HG03159 (cell line): ENCODE measurements at regions not wholly inside any gene's neighbourhood (a gene's known extent, or its start where the extent isn't known, plus 50 kb on each side); places are given as distances from the start of the nearest gene placed in this dataset.
"Not testable (repeated sequence)": the region's sequence is repeated elsewhere in the genome, so short reads cannot be mapped to it uniquely, and the experiment has no call there.

Experiments used
- ATAC-seq: cut with Tn5 transposase; IDR thresholded peaks from one replicate; pipeline ENCODE4 v1.9.1; 2021; ENCODE audit warnings: mild to moderate bottlenecking, moderate library complexity; ENCODE audit not compliant: unreplicated experiment

DNA sequence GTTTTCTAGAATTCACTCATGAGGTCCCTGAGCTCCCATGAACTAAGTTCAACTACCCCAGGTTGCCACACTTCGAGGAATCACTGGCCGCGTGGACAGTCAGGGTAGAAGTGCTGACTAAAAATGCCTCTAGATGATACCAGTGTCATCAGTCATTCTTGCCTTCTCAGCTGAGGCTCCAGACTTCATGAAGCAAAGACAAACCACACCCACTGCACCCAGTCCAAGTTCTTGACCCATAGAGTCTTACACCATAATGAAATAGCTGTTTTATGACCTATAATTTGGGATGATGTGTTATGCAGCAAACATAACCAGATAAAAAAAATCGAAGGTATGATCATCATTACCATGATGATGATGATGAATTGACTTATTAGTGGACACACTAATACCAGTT is 632.9 kb upstream of the TLE4 start:
- ATAC-seq, result no peak

DNA sequence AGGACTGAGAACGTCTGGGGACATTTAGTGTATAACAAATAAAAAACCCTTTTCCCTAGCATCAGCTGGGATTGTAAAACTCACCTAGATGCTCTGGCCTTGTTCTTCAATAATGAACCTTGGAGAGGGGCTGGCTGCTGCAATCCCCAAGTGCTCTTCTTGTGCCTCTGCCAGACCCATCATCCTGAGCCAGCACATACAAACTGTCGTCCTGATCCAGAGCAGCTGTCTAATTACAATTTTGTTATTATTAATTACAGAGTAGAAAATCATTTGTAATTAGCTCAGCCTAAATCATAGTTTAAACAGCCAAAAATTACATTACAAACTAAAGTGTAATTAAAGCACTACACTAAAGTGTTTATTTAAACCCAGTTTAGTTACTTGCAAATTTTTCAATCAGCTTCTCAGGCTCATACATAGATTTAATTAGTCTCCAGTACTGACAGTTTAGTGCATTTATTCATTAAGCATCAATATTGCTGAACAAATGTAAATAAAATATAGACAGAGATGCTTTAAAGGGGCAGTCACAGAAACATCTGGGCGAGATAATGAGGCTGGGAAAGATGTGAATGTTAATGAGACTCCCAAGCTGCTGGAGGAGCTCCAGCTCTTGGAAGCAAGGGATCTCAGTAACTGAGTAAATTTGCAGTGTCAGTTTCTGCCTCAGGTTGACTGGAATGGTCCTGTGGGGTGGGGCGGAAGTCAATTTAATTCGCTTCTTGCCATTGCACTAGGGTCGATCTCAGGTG is 632.3 kb upstream of the TLE4 start:
- no peak for ATAC-seq

DNA sequence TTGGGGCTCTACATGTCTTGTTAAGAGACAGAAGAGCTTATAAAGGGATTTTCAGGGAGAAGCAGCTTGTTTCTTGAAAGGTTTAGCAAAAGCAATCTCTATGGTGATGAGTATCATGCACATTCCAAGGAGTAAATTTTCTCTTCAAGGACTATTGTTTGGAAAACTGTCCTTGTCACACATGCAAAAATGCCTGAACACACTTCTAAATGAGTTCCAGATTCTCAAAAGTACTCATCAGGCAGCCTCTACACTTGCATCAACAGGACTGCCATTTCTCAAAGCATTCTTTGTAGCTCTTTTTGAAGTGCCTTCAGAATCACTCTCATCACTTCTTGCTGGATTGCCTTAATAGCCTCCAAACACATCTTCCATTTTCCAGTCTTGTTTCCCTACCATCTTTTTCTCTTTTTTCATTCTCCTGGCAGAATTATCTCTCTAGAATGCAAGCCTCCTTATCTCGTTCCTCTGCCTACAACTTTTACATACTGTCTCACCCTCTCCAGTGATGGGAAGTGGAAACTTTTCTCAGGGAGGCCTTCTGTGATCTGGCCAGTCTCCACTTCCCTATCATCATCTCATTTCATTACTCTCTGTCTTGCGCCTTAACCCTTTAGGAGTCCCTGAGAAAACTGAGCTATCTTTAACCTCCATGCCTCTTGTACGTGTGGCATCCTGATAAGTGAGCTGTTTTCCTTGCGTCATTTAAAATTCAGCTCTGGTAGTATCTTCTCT is 631.5 kb upstream of the TLE4 start:
- ATAC-seq, result no peak

DNA sequence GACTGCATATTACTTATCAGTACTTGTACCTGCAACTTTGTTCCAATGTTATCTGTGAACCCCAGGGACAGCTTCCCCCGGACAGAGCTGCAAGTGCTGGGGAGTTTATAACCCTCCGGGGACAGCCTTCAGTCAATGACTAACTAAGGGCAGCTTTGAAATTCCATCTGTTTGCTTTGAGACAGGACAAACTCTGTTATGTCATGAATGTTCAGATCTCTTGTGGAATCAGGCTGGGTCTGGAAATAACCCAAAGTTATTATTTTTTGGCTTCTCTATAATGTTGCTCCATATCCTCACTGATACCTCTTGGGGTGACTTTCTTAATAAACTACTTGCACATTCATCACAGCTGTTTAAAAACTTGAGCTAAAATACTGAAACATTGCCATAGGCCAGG is 617.5 kb upstream of the TLE4 start:
- no peak for ATAC-seq

- ATAC-seq, result no peak
Measured at GRCh38 chr9:78958892-78959291, 612.9 kb upstream of the TLE4 start.

GRCh38 chr9:78962156-78962555 is 609.6 kb upstream of the TLE4 start:
- ATAC-seq, result no peak

GRCh38 chr9:78963911-78964310 is 607.9 kb upstream of the TLE4 start:
- no peak for ATAC-seq

GRCh38 chr9:78967596-78968217 is 604.1 kb upstream of the TLE4 start:
- no peak for ATAC-seq

GRCh38 chr9:78970375-78970774 is 601.4 kb upstream of the TLE4 start:
- no peak for ATAC-seq

- no peak for ATAC-seq
Measured at GRCh38 chr9:78971540-78971939, 600.2 kb upstream of the TLE4 start.

DNA sequence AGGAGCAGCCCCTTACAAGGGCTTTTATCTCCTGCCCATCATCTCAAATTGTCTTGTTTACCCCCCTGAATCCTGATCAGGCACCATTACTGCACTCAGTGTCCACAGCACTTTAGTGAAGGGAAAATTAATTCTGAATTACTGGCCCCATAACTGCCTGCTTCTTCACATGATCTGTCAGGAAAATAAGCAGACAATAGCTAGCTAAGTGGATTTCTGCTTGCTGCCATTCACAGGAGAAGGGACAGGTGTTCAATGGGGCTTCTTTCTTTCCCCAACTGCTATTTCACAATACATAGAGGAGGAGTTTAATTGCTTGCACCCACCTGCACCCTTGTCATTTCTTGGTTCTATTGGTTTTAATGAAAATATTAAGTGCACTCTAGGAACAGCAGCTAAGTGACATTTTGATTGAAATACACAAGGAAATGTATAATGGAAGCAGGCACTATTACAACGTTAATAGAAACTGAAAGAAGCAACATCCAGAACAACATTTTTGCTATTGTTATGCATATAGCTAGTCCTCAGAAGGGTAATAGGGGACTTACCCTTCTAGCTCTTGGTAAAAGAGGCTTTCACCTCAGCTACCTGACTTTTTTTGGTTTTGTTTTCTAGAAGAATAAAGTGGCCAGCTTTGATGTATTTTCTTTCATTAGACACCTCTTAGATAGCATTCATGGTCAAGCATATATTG is 599.3 kb upstream of the TLE4 start:
- ATAC-seq, result peak; percentile 62

DNA sequence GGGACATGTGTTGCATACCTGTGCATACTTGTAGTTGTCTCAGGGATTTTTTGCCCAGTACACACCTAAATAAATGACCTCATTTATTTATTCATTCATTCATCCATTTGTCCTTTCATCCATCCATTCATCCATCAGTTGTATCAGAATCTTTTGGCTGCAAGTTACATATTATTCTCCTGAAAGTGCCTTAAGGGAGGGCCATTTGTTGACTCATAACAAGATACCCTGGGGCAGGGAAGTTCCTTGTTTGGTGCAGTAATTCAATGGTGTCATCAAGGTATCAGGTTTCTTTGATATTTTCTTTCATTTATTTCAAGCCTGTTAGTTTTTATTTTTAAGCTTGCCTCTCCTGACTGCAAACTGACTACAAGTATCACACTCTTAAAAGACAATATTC is 597.9 kb upstream of the TLE4 start:
- no peak for ATAC-seq

DNA sequence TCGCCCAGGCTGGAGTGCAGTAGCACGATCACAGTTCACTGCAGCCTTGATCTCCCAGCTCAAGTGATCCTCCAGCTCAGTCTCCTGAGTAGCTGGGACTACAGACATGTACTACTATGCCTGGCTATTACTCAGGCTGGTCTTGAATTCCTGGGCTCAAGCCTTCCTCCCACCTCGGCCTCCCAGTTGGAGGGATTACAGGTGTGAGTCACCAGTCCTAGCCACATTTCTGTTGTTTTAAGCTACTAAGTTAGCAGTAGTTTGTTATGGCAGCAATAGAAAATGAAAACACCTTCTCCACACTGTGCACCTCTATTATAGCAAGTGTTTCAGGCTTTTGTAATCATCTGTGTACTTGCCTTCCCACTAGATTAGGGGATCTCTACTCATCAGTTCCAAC is 588.9 kb upstream of the TLE4 start:
- ATAC-seq, result no peak

DNA sequence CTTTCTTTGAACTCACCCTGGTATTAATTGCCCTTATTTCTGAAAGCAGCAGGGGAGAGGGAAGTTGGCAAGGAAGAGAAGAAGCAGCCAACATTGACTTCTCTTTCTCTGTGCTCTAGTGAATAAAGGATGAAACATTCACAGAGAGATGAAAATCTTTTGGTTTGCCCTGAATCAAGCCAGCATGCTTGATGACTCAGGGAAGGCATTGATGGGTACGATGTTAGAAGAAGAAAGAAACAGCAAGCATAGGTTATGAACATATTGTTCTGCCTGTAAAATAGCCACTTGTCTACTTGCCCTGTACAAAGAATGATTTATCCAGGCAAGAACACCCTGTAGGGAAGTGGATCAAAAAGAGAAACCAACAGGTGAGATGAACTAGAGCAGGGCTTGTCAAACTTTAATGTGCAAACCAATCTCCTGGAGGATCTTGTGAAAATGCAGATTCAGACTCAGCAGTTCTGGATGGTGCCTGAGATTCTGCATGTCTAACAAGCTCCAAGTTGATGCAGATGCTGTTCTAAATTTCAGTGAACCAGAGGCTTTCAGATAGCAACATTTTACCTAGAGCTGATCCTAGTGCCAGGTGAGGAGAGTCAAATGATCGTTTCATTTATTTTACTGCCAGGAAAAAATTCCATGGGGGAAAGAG is 586.6 kb upstream of the TLE4 start:
- no peak for ATAC-seq

DNA sequence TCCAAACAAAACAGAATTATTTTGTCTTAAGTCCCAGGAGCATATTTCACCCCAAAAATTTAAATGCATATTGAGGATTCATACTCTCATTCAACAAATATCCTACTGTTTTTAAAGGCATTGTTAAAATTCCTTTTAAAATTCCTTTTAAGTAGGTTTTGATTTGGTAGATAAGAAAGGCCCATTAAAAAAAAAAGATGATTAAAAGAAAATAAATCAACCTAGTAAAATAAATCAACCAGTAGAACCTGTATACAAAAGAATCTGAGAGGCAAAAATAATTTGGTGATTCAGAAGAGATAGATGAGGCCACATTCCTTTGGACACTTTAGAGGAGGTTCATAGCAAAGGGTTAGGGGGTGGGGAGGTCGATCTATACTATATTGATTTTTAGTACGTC is 585.3 kb upstream of the TLE4 start:
- no peak for ATAC-seq

DNA sequence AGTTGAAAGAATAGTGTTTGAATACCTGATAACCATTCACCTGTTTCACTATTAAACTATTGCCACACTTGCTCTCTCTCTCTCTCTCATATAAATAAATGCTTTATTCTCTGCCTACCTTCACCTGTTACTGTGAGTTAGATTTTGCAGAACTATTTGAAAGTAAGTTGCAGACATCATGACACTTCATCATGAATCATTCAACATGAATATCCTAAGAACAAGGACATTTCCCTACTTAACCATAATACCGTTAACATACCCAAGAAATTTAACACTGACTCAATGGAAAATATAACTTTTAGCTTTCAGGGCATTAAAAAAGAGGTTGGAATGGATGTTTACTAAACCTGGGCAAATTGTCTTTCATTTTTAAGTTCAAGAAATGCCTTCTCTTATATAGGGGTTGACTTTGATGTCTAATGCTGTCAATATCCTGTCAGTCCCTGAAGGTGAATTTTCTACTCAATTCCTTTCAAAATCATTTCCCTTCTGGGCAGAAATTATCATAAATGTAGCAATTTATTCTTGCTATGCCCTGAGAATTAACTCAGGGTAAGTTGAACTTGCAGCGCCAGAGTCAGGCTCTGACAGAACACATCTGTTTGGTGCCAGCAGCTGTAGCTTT is 582.6 kb upstream of the TLE4 start:
- ATAC-seq, result no peak

- ATAC-seq, result no peak
Measured at GRCh38 chr9:78994471-78994870, 577.3 kb upstream of the TLE4 start.

- not testable (repeated sequence) for ATAC-seq
Measured at GRCh38 chr9:78994974-78995373, 576.8 kb upstream of the TLE4 start.

DNA sequence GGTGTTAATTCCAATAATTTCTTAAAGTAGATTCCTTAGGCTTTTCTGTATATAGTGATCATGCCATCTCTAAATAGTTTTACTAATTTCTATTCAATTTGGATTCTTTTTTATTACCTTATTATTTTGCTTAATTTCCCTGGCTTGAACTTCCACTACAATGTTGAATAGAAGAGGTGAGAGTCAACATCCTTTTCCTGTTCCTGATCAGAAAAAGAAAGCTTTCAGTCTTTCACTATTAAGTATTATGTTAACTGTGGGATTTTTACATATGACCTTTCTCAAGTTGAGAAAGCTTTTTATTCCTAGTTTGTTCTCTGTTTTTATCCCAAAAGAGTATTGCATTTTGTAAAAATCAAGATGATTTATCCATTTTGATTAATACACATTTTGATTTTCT is 574.5 kb upstream of the TLE4 start:
- ATAC-seq, result no peak

- no peak for ATAC-seq
Measured at GRCh38 chr9:79000230-79001002, 571.3 kb upstream of the TLE4 start.
